ENCODE measurements at regions not wholly inside any gene's neighbourhood (a gene's known extent, or its start where the extent isn't known, plus 50 kb on each side); places are given as distances from the start of the nearest gene placed in this dataset.
"Not testable (repeated sequence)": the region's sequence is repeated elsewhere in the genome, so short reads cannot be mapped to it uniquely, and the experiment has no call there.

GRCh38 chr5:42949348-42950115 is 90.6 kb downstream of the ANXA2R start:
- Histone ChIP-seq H3K27me3 (ENCODE audit: insufficient read depth, poor library complexity, severe bottlenecking) (no peaks in the 10 kb centered on the region), H3K36me3 (ENCODE audit: low read depth) (no peaks in the 10 kb centered on the region), H3K4me3 (ENCODE audit: severe bottlenecking) (no peak overlapping the region), H3K9me3 (ENCODE audit: severe bottlenecking) (peaks cover 32% of the 10 kb centered on the region), H3K27ac (ENCODE audit: poor library complexity, severe bottlenecking) (peak overlapping the region; percentile 98), H3K4me1 (ENCODE audit: insufficient read depth, poor library complexity, severe bottlenecking) (peaks cover 28% of the 10 kb centered on the region)
- TF ChIP-seq, protein P1, sequence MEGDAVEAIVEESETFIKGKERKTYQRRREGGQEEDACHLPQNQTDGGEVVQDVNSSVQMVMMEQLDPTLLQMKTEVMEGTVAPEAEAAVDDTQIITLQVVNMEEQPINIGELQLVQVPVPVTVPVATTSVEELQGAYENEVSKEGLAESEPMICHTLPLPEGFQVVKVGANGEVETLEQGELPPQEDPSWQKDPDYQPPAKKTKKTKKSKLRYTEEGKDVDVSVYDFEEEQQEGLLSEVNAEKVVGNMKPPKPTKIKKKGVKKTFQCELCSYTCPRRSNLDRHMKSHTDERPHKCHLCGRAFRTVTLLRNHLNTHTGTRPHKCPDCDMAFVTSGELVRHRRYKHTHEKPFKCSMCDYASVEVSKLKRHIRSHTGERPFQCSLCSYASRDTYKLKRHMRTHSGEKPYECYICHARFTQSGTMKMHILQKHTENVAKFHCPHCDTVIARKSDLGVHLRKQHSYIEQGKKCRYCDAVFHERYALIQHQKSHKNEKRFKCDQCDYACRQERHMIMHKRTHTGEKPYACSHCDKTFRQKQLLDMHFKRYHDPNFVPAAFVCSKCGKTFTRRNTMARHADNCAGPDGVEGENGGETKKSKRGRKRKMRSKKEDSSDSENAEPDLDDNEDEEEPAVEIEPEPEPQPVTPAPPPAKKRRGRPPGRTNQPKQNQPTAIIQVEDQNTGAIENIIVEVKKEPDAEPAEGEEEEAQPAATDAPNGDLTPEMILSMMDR (IDR thresholded peaks at IDR 0.05; ENCODE audit: poor library complexity, severe bottlenecking), result no peak
- no peak for DNase-seq (ENCODE audit: low spot score)
- no peak for ATAC-seq (ENCODE audit: low read depth)

GRCh38 chr5:42948961-42949347 is 91.2 kb downstream of the ANXA2R start:
- Histone ChIP-seq H3K4me1 (ENCODE audit: insufficient read depth, poor library complexity, severe bottlenecking) (peaks cover 29% of the 10 kb centered on the region), H3K4me3 (ENCODE audit: severe bottlenecking) (no peak overlapping the region), H3K27ac (ENCODE audit: poor library complexity, severe bottlenecking) (peak overlapping the region; percentile 98), H3K36me3 (ENCODE audit: low read depth) (no peaks in the 10 kb centered on the region), H3K9me3 (ENCODE audit: severe bottlenecking) (peaks cover 29% of the 10 kb centered on the region), H3K27me3 (ENCODE audit: insufficient read depth, poor library complexity, severe bottlenecking) (no peaks in the 10 kb centered on the region)
- TF ChIP-seq, protein P1 (IDR thresholded peaks at IDR 0.05; ENCODE audit: poor library complexity, severe bottlenecking), result no peak
- ATAC-seq (ENCODE audit: low read depth), result no peak
- DNase-seq (ENCODE audit: low spot score), result no peak

DNA sequence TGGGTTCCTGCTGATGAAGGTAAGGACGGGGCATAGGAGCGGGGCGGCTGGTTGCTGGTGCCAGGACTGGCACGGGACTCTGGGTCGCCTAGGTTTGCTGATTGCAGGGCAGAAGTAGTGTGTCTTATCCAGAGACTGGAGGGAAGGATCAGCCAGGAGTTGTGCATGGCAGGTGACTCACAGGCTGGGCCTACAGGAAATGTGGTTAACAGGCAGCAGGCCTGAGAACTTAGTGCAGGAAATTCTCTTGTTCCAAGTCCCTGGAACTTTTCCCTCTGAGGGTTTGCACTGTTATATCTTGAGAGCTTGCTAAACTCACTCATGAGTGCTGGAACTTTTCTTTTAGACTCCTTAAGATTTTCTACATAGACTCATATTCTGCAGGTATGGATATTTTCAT is 95.1 kb downstream of the ANXA2R start:
- H3K4me3 ChIP-seq (ENCODE audit: severe bottlenecking), result no peak overlapping the region
- ATAC-seq (ENCODE audit: low read depth), result peak; percentile 100
- DNase-seq (ENCODE audit: low spot score), result peak; percentile 84
- no peaks in the 10 kb centered on the region for H3K36me3 ChIP-seq (ENCODE audit: low read depth)
- peak overlapping the region; percentile 71 for H3K27ac ChIP-seq (ENCODE audit: poor library complexity, severe bottlenecking)
- H3K27me3 ChIP-seq (ENCODE audit: insufficient read depth, poor library complexity, severe bottlenecking), result no peaks in the 10 kb centered on the region
- no peaks in the 10 kb centered on the region for H3K9me3 ChIP-seq (ENCODE audit: severe bottlenecking)
- TF ChIP-seq, protein P1 (IDR thresholded peaks at IDR 0.05; ENCODE audit: poor library complexity, severe bottlenecking), result no peak
- peaks cover 24% of the 10 kb centered on the region for H3K4me1 ChIP-seq (ENCODE audit: insufficient read depth, poor library complexity, severe bottlenecking)

GRCh38 chr5:42943931-42944631 is 96.0 kb downstream of the ANXA2R start:
- Histone ChIP-seq H3K36me3 (ENCODE audit: low read depth) (no peaks in the 10 kb centered on the region), H3K4me1 (ENCODE audit: insufficient read depth, poor library complexity, severe bottlenecking) (peaks cover 16% of the 10 kb centered on the region), H3K4me3 (ENCODE audit: severe bottlenecking) (no peak overlapping the region), H3K27me3 (ENCODE audit: insufficient read depth, poor library complexity, severe bottlenecking) (no peaks in the 10 kb centered on the region), H3K27ac (ENCODE audit: poor library complexity, severe bottlenecking) (peak overlapping the region; percentile 71), H3K9me3 (ENCODE audit: severe bottlenecking) (no peaks in the 10 kb centered on the region)
- ATAC-seq (ENCODE audit: low read depth), result no peak
- TF ChIP-seq, protein P1 (IDR thresholded peaks at IDR 0.05; ENCODE audit: poor library complexity, severe bottlenecking), result no peak
- no peak for DNase-seq (ENCODE audit: low spot score)

GRCh38 chr5:42940853-42941252 is 99.3 kb downstream of the ANXA2R start:
- TF ChIP-seq, protein P1 (IDR thresholded peaks at IDR 0.05; ENCODE audit: poor library complexity, severe bottlenecking), result no peak

GRCh38 chr5:42932011-42932410 is 108.1 kb downstream of the ANXA2R start:
- not testable (repeated sequence) for DNase-seq (ENCODE audit: low spot score); H3K36me3 ChIP-seq (ENCODE audit: low read depth); H3K9me3 ChIP-seq (ENCODE audit: severe bottlenecking); H3K4me1 ChIP-seq (ENCODE audit: insufficient read depth, poor library complexity, severe bottlenecking); ATAC-seq (ENCODE audit: low read depth); H3K27me3 ChIP-seq (ENCODE audit: insufficient read depth, poor library complexity, severe bottlenecking); H3K4me3 ChIP-seq (ENCODE audit: severe bottlenecking); H3K27ac ChIP-seq (ENCODE audit: poor library complexity, severe bottlenecking)

More at GRCh38 chr5:42940853-42941252, 99.3 kb downstream of the ANXA2R start:
- H3K4me3 ChIP-seq (ENCODE audit: severe bottlenecking), result no peak overlapping the region
- no peak for DNase-seq (ENCODE audit: low spot score)
- peaks cover 16% of the 10 kb centered on the region for H3K4me1 ChIP-seq (ENCODE audit: insufficient read depth, poor library complexity, severe bottlenecking)
- H3K27me3 ChIP-seq (ENCODE audit: insufficient read depth, poor library complexity, severe bottlenecking), result no peaks in the 10 kb centered on the region
- no peak overlapping the region for H3K27ac ChIP-seq (ENCODE audit: poor library complexity, severe bottlenecking)
- peaks cover 3% of the 10 kb centered on the region for H3K9me3 ChIP-seq (ENCODE audit: severe bottlenecking)
- no peaks in the 10 kb centered on the region for H3K36me3 ChIP-seq (ENCODE audit: low read depth)
- ATAC-seq (ENCODE audit: low read depth), result no peak

DNA sequence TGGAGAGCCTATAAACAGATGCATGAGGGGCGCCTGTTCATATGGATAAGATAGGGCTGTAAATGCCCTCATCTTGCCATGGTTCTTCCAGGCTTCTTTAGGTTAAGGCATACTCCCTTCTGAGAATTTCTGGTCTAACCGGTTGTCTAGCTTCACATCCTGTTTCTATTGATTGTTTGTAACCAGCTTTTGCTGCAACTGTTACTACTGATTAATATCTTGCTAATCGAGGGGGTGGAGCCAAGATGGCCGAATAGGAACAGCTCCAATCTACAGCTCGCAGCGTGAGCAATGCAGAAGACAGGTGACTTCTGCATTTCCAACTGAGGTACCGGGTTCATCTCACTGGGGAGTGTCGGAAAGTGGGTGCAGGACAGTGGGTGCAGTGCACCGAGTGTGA is 108.7 kb downstream of the ANXA2R start:
- ATAC-seq (ENCODE audit: low read depth); H3K36me3 ChIP-seq (ENCODE audit: low read depth); DNase-seq (ENCODE audit: low spot score); H3K9me3 ChIP-seq (ENCODE audit: severe bottlenecking); H3K4me1 ChIP-seq (ENCODE audit: insufficient read depth, poor library complexity, severe bottlenecking); H3K4me3 ChIP-seq (ENCODE audit: severe bottlenecking); H3K27ac ChIP-seq (ENCODE audit: poor library complexity, severe bottlenecking); H3K27me3 ChIP-seq (ENCODE audit: insufficient read depth, poor library complexity, severe bottlenecking): not testable (repeated sequence)

Data from RWPE2 (cell line).